HG03342 (cell line): ENCODE measurements at regions not wholly inside any gene's neighbourhood (a gene's known extent, or its start where the extent isn't known, plus 50 kb on each side); places are given as distances from the start of the nearest gene placed in this dataset.
A peak's percentile ranks its signal among the peaks of the same experiment; 100 is the strongest.

Experiments used
- ATAC-seq: cut with Tn5 transposase; IDR thresholded peaks from one replicate; pipeline ENCODE4 v1.9.1; 2021; ENCODE audit warnings: mild to moderate bottlenecking, moderate library complexity; ENCODE audit not compliant: unreplicated experiment

- no peak for ATAC-seq
These were observed 144.7 kb upstream of the SEMA3A start for GRCh38 chr7:84339306-84339705.

GRCh38 chr7:84337429-84337828 is 142.8 kb upstream of the SEMA3A start:
- no peak for ATAC-seq

- ATAC-seq: no peak
These were observed 142.2 kb upstream of the SEMA3A start for GRCh38 chr7:84336766-84337165.

GRCh38 chr7:84336303-84336702 is 141.7 kb upstream of the SEMA3A start:
- peak; percentile 80 for ATAC-seq

GRCh38 chr7:84331616-84332015 is 137.0 kb upstream of the SEMA3A start:
- ATAC-seq: no peak

GRCh38 chr7:84328571-84328970 is 134.0 kb upstream of the SEMA3A start:
- ATAC-seq: no peak

GRCh38 chr7:84324136-84324630 is 129.6 kb upstream of the SEMA3A start:
- no peak for ATAC-seq

GRCh38 chr7:84317536-84317935 is 122.9 kb upstream of the SEMA3A start:
- no peak for ATAC-seq

- no peak for ATAC-seq
These were observed 119.7 kb upstream of the SEMA3A start for GRCh38 chr7:84314263-84314662.

- ATAC-seq: no peak
These were observed 109.8 kb upstream of the SEMA3A start for GRCh38 chr7:84304407-84304806.

GRCh38 chr7:84302949-84303348 is 108.4 kb upstream of the SEMA3A start:
- no peak for ATAC-seq

- ATAC-seq: no peak
These were observed 103.0 kb upstream of the SEMA3A start for GRCh38 chr7:84297616-84298015.

GRCh38 chr7:84294847-84295455 is 100.4 kb upstream of the SEMA3A start:
- ATAC-seq: no peak

GRCh38 chr7:84294391-84294790 is 99.8 kb upstream of the SEMA3A start:
- ATAC-seq: no peak

- ATAC-seq: no peak
These were observed 97.2 kb upstream of the SEMA3A start for GRCh38 chr7:84291756-84292155.

GRCh38 chr7:84283798-84284197 is 89.2 kb upstream of the SEMA3A start:
- no peak for ATAC-seq

- ATAC-seq: no peak
These were observed 86.9 kb upstream of the SEMA3A start for GRCh38 chr7:84281518-84281917.

- no peak for ATAC-seq
These were observed 83.1 kb upstream of the SEMA3A start for GRCh38 chr7:84277628-84278224.

GRCh38 chr7:84274029-84274638 is 79.5 kb upstream of the SEMA3A start:
- ATAC-seq: no peak

- no peak for ATAC-seq
These were observed 77.0 kb upstream of the SEMA3A start for GRCh38 chr7:84271543-84271942.

- ATAC-seq: no peak
These were observed 69.8 kb upstream of the SEMA3A start for GRCh38 chr7:84264396-84264795.

GRCh38 chr7:84263106-84263505 is 68.5 kb upstream of the SEMA3A start:
- ATAC-seq: no peak
